ENCODE measurements at regions not wholly inside any gene's neighbourhood (a gene's known extent, or its start where the extent isn't known, plus 50 kb on each side); places are given as distances from the start of the nearest gene placed in this dataset.
"Not testable (repeated sequence)": the region's sequence is repeated elsewhere in the genome, so short reads cannot be mapped to it uniquely, and the experiment has no call there.

DNA sequence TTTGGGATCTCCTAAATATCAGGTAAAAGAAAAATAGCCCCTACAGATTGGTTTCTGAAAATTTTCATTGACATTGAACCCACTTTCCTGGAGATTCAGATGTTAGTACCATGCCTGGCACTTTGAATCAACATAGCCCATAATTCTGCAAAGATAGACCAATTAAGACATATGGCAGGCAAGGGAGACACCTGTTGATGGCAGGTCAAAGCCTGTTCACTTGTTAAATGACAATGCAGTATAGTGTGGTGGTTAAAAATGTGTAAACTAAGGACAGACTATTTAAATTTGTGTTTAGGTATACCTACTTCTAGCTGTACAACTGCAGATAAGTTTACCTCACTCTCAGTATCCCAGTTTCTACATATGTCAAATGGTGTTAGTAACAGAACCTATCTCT lies 178.1 kb upstream of the MMADHC start:
- H3K27ac ChIP-seq: no peak overlapping the region
- H3K4me1 ChIP-seq: no peaks in the 10 kb centered on the region
- intact Hi-C loops (cut with DNase I; ENCODE audit: low total_unique reads): no loop called here
- no peaks in the 10 kb centered on the region for H3K27me3 ChIP-seq
- DNase-seq: no peak
- H3K36me3 ChIP-seq (ENCODE audit: low read depth, missing control alignments): no peaks in the 10 kb centered on the region
- H3K4me3 ChIP-seq: no peak overlapping the region
- no peak for TF ChIP-seq POLR2A (IDR thresholded peaks at IDR 0.05)
- no peak for TF ChIP-seq CTCF (IDR thresholded peaks at IDR 0.05)
- H3K9me3 ChIP-seq: no peaks in the 10 kb centered on the region

- no peaks in the 10 kb centered on the region for H3K36me3 ChIP-seq (ENCODE audit: low read depth, missing control alignments)
- H3K27me3 ChIP-seq: no peaks in the 10 kb centered on the region
- H3K9me3 ChIP-seq: no peaks in the 10 kb centered on the region
- no peak overlapping the region for H3K27ac ChIP-seq
- DNase-seq: no peak
- intact Hi-C loops (cut with DNase I; ENCODE audit: low total_unique reads): no loop called here
- H3K4me3 ChIP-seq: no peak overlapping the region
- 87 to 89% methylated on average over 2 of the region's 2 CpGs for WGBS, 2 donors
- H3K4me1 ChIP-seq: no peaks in the 10 kb centered on the region
- TF ChIP-seq POLR2A (IDR thresholded peaks at IDR 0.05): no peak
- no peak for TF ChIP-seq CTCF (IDR thresholded peaks at IDR 0.05)
Measured at GRCh38 chr2:149765003-149765402, 177.4 kb upstream of the MMADHC start.

DNA sequence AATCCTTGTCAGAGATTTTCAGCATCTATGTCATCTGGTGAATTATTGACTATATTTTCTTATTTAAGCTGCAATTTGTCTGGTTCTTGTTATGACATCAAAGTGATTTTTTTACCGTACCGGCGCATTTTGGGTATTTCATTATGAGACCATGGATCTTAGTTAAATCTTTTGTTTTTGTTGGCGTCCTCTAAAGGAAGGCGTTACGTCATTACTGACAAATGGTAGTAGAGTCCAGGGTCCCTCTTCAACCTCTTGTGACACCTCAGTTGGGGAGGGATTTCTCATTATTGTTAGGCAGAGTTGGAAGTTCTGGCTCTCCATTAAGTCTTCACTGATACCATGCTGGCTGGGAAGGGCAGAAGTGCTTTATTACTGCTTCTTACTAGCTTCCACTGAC lies 175.8 kb upstream of the MMADHC start:
- intact Hi-C loops (cut with DNase I; ENCODE audit: low total_unique reads): no loop called here
- no peak for DNase-seq
- Histone ChIP-seq H3K27me3 (no peaks in the 10 kb centered on the region), H3K27ac (no peak overlapping the region), H3K36me3 (ENCODE audit: low read depth, missing control alignments) (no peaks in the 10 kb centered on the region), H3K9me3 (no peaks in the 10 kb centered on the region), H3K4me3 (no peak overlapping the region), H3K4me1 (no peaks in the 10 kb centered on the region)
- no peak for TF ChIP-seq POLR2A (IDR thresholded peaks at IDR 0.05)
- TF ChIP-seq CTCF (IDR thresholded peaks at IDR 0.05): no peak
- WGBS, 2 donors: 75 to 92% methylated on average over 6 of the region's 6 CpGs

DNA sequence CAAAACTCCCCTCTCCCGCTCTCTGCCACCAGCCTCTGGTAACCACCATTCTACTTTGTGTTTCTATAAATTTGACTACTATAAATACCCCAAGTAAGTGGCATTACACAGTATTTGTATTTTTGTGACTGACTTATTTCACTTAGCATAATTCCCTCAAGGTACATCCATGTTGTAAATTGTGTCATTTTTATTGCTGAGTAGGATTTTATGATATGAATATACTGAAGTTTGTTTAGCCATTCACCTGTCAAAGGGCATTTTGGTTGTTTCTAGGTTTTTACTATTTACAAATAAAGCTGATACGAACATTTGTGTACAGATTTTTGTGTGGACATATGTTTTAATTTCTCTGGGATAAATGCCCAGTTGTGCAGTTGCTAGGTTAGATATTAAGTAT lies 174.0 kb upstream of the MMADHC start:
- no peak for DNase-seq
- intact Hi-C loops (cut with DNase I; ENCODE audit: low total_unique reads): no loop called here
- 58 to 73% methylated on average over 2 of the region's 2 CpGs for WGBS, 2 donors

DNA sequence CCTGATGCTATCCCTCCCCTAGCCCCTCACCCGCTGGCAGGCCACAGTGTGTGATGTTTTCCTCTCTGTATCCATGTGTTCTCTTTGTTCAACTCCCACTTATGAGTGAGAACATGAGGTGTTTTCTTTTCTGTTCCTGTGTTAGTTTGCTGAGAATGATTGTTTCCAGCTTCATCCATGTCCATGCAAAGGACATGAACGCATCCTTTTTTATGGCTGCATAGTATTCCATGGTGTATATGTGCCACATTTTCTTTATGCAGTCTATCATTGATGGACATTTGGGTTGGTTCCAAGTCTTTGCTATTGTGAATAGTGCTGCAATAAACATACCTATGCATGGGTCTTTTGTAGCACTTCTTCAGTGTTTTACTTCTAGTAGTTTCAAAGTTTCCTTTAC lies 171.8 kb upstream of the MMADHC start:
- H3K9me3 ChIP-seq; H3K27ac ChIP-seq; intact Hi-C loops (cut with DNase I; ENCODE audit: low total_unique reads); H3K36me3 ChIP-seq (ENCODE audit: low read depth, missing control alignments); DNase-seq; H3K27me3 ChIP-seq; H3K4me3 ChIP-seq; H3K4me1 ChIP-seq: not testable (repeated sequence)
- WGBS, 2 donors: 62 to 94% methylated on average over 2 of the region's 2 CpGs

More for the DNA sequence above, 174.0 kb upstream of the MMADHC start:
- Histone ChIP-seq H3K36me3 (ENCODE audit: low read depth, missing control alignments) (no peaks in the 10 kb centered on the region), H3K4me3 (peak overlapping the region in 1 of 2 donors; percentile 10), H3K4me1 (no peaks in the 10 kb centered on the region), H3K27me3 (no peaks in the 10 kb centered on the region), H3K9me3 (no peaks in the 10 kb centered on the region), H3K27ac (no peak overlapping the region)
- TF ChIP-seq CTCF (IDR thresholded peaks at IDR 0.05) (no peak), POLR2A (IDR thresholded peaks at IDR 0.05) (no peak)

- H3K36me3 ChIP-seq (ENCODE audit: low read depth, missing control alignments); H3K27me3 ChIP-seq; H3K4me3 ChIP-seq; H3K9me3 ChIP-seq; intact Hi-C loops (cut with DNase I; ENCODE audit: low total_unique reads); DNase-seq; H3K4me1 ChIP-seq; H3K27ac ChIP-seq: not testable (repeated sequence)
- 93 to 94% methylated on average over 1 of the region's 1 CpG for WGBS, 2 donors
Measured at GRCh38 chr2:149754722-149755121, 167.1 kb upstream of the MMADHC start.
